HCT116 (cell line): ENCODE measurements at regions not wholly inside any gene's neighbourhood (a gene's known extent, or its start where the extent isn't known, plus 50 kb on each side); places are given as distances from the start of the nearest gene placed in this dataset.

Experiments used
- CTCF ChIP-seq, 3 experiments: fragments of 200-600 bp in 1 of 3; sonication (generic) in 1 of 3; IDR thresholded peaks in 2 of 3; conservative IDR thresholded peaks in 1 of 3; 2 replicates each; pipeline ENCODE4 v1.5.1; 2012 to 2017; ENCODE audit warnings: low read depth in 2 of 3, low read length in 2 of 3, antibody characterized with exemption in 1 of 3, borderline replicate concordance in 1 of 3, control low read depth in 1 of 3, mild to moderate bottlenecking in 1 of 3, mixed read lengths in 1 of 3, mixed run types in 1 of 3, moderate library complexity in 1 of 3; ENCODE audit not compliant: insufficient read depth in 1 of 3
- EZH2 ChIP-seq: fragments of 200-600 bp; sonication (generic); IDR thresholded peaks from 2 replicates; pipeline ENCODE4 v1.6.1; 2017; ENCODE audit warnings: antibody characterized with exemption, mixed run types
- JUND ChIP-seq: IDR thresholded peaks from 2 replicates; pipeline ENCODE4 v1.6.1; 2012
- MAX ChIP-seq: IDR thresholded peaks from 2 replicates; pipeline ENCODE4 v1.6.1; 2012
- POLR2A ChIP-seq: IDR thresholded peaks from 2 replicates; pipeline ENCODE4 v1.7.0; 2011; ENCODE audit warnings: borderline replicate concordance; ENCODE audit not compliant: insufficient read depth, insufficient read length; ENCODE audit errors: extremely low read depth
- POLR2AphosphoS5 ChIP-seq: IDR thresholded peaks from 2 replicates; pipeline ENCODE4 v1.6.1; 2011; ENCODE audit warnings: mild to moderate bottlenecking, low read depth, low read length, moderate library complexity
- ZFX ChIP-seq: fragments of 450-650 bp; IDR thresholded peaks from 2 replicates; pipeline ENCODE4 v1.6.1; 2017
- TF ChIP-seq, protein P1 (sequence below): IDR thresholded peaks from 2 replicates; pipeline ENCODE4 v1.6.1; 2012; ENCODE audit warnings: low read depth

GRCh38 chr4:79017481-79017880 lies 78.2 kb upstream of the PAQR3 start:
- no peak for TF ChIP-seq JUND
- no peak for TF ChIP-seq CTCF (IDR thresholded peaks at IDR 0.05 in 2 of 3, conservative IDR thresholded peaks at IDR 0.05 in 1 of 3; ENCODE audit: borderline replicate concordance in 1 of 3, insufficient read depth in 1 of 3, low read depth in 2 of 3, low read length in 2 of 3)
- TF ChIP-seq EZH2, result no peak
- TF ChIP-seq MAX, result no peak
- TF ChIP-seq POLR2AphosphoS5, result no peak
- TF ChIP-seq ZFX, result no peak
- TF ChIP-seq POLR2A, result no peak
- TF ChIP-seq, protein P1, sequence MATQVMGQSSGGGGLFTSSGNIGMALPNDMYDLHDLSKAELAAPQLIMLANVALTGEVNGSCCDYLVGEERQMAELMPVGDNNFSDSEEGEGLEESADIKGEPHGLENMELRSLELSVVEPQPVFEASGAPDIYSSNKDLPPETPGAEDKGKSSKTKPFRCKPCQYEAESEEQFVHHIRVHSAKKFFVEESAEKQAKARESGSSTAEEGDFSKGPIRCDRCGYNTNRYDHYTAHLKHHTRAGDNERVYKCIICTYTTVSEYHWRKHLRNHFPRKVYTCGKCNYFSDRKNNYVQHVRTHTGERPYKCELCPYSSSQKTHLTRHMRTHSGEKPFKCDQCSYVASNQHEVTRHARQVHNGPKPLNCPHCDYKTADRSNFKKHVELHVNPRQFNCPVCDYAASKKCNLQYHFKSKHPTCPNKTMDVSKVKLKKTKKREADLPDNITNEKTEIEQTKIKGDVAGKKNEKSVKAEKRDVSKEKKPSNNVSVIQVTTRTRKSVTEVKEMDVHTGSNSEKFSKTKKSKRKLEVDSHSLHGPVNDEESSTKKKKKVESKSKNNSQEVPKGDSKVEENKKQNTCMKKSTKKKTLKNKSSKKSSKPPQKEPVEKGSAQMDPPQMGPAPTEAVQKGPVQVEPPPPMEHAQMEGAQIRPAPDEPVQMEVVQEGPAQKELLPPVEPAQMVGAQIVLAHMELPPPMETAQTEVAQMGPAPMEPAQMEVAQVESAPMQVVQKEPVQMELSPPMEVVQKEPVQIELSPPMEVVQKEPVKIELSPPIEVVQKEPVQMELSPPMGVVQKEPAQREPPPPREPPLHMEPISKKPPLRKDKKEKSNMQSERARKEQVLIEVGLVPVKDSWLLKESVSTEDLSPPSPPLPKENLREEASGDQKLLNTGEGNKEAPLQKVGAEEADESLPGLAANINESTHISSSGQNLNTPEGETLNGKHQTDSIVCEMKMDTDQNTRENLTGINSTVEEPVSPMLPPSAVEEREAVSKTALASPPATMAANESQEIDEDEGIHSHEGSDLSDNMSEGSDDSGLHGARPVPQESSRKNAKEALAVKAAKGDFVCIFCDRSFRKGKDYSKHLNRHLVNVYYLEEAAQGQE, result no peak
